ENCODE measurements at regions not wholly inside any gene's neighbourhood (a gene's known extent, or its start where the extent isn't known, plus 50 kb on each side); places are given as distances from the start of the nearest gene placed in this dataset.

DNA sequence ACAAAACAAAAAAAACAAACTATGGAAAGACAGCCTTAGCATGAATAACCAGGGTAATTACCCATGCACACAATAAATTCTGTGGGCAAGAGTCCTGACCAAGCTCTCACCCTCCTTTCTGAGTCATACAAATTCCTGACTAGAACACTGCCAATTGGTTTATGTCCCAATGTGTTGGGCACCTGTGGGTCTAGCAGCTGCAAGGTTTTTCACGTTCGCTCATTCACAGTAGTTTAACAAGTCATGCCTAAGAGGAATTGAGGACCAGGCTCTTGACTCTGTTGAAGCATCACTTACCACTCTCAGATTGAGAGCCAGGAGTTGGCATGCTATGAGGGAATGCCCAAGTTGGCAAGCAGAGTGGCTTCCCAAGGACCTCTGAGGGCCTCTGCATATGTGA, 205.5 kb upstream of the SLC24A2 start:
- Histone ChIP-seq H3K18ac (ENCODE audit: low read length) (peak overlapping the region; percentile 52), H2AK5ac (ENCODE audit: low read depth, low read length) (no peak overlapping the region), H3K27ac (replicated peaks; ENCODE audit: low read length) (no peak overlapping the region), H4K8ac (ENCODE audit: low read depth, low read length) (no peak overlapping the region), H2BK120ac (ENCODE audit: low read depth, low read length) (no peak overlapping the region), H3K9me3 (replicated peaks in 1 of 2; ENCODE audit: control insufficient read depth in 2 of 2, insufficient read depth in 1 of 2, low read depth in 1 of 2, low read length in 2 of 2) (no peaks in the 10 kb centered on the region), H4K91ac (ENCODE audit: low read depth, low read length, poor library complexity) (peak overlapping the region; percentile 23), H2BK5ac (ENCODE audit: low read length) (no peak overlapping the region), H3K14ac (ENCODE audit: low read length) (no peak overlapping the region), H3K4me1 (ENCODE audit: control insufficient read depth in 2 of 2, insufficient read depth in 1 of 2, low read depth in 1 of 2, low read length in 2 of 2) (no peaks in the 10 kb centered on the region), H3K79me1 (ENCODE audit: low read depth, low read length) (no peaks in the 10 kb centered on the region), H3K27me3 (ENCODE audit: control insufficient read depth in 3 of 3, insufficient read depth in 3 of 3, low read depth in 1 of 3, low read length in 3 of 3) (no peaks in the 10 kb centered on the region), H3K4me3 (ENCODE audit: low read length in 2 of 2) (no peak overlapping the region), H3K36me3 (replicated peaks in 1 of 2; ENCODE audit: control insufficient read depth in 2 of 2, insufficient read depth in 2 of 2, low read length in 2 of 2) (no peaks in the 10 kb centered on the region), H2BK12ac (ENCODE audit: low read length) (no peak overlapping the region), H2AFZ (ENCODE audit: low read length) (no peak overlapping the region), H2BK15ac (ENCODE audit: low read length) (peak overlapping the region; percentile 44), H3K4me2 (ENCODE audit: insufficient read depth, low read length, poor library complexity, severe bottlenecking) (no peak overlapping the region), H3K9ac (ENCODE audit: low read depth, low read length, poor library complexity) (no peak overlapping the region), H3K23ac (ENCODE audit: low read depth, low read length, poor library complexity) (no peak overlapping the region), H3K4ac (ENCODE audit: low read length) (peak overlapping the region; percentile 59)
- no peak for DNase-seq (ENCODE audit: low spot score)
- WGBS, 2 donors (ENCODE audit: extremely low coverage in 2 of 2, insufficient read length in 2 of 2, insufficient replicate concordance in 1 of 2), result no CpG with 5 or more reads among the region's 2 CpGs

- Histone ChIP-seq H2BK12ac (ENCODE audit: low read length) (no peak overlapping the region), H3K14ac (ENCODE audit: low read length) (no peak overlapping the region), H3K27ac (replicated peaks; ENCODE audit: low read length) (no peak overlapping the region), H2BK15ac (ENCODE audit: low read length) (no peak overlapping the region), H3K18ac (ENCODE audit: low read length) (no peak overlapping the region), H2BK120ac (ENCODE audit: low read depth, low read length) (no peak overlapping the region), H3K4me3 (ENCODE audit: low read length in 2 of 2) (no peak overlapping the region), H3K4me2 (ENCODE audit: insufficient read depth, low read length, poor library complexity, severe bottlenecking) (no peak overlapping the region), H2AK5ac (ENCODE audit: low read depth, low read length) (no peak overlapping the region), H3K23ac (ENCODE audit: low read depth, low read length, poor library complexity) (no peak overlapping the region), H3K9ac (ENCODE audit: low read depth, low read length, poor library complexity) (no peak overlapping the region), H3K4ac (ENCODE audit: low read length) (no peak overlapping the region), H3K36me3 (replicated peaks in 1 of 2; ENCODE audit: control insufficient read depth in 2 of 2, insufficient read depth in 2 of 2, low read length in 2 of 2) (no peaks in the 10 kb centered on the region), H3K9me3 (replicated peaks in 1 of 2; ENCODE audit: control insufficient read depth in 2 of 2, insufficient read depth in 1 of 2, low read depth in 1 of 2, low read length in 2 of 2) (no peaks in the 10 kb centered on the region), H2BK5ac (ENCODE audit: low read length) (no peak overlapping the region), H4K91ac (ENCODE audit: low read depth, low read length, poor library complexity) (no peak overlapping the region), H2AFZ (ENCODE audit: low read length) (no peak overlapping the region), H3K79me1 (ENCODE audit: low read depth, low read length) (no peaks in the 10 kb centered on the region), H4K8ac (ENCODE audit: low read depth, low read length) (no peak overlapping the region), H3K4me1 (ENCODE audit: control insufficient read depth in 2 of 2, insufficient read depth in 1 of 2, low read depth in 1 of 2, low read length in 2 of 2) (peaks cover 0 to 2% of the 10 kb centered on the region in 2 donors), H3K27me3 (ENCODE audit: control insufficient read depth in 3 of 3, insufficient read depth in 3 of 3, low read depth in 1 of 3, low read length in 3 of 3) (no peaks in the 10 kb centered on the region)
- DNase-seq (ENCODE audit: low spot score), result no peak
- WGBS, 2 donors (ENCODE audit: extremely low coverage in 2 of 2, insufficient read length in 2 of 2, insufficient replicate concordance in 1 of 2), result no CpG with 5 or more reads among the region's 2 CpGs
Measured at GRCh38 chr9:19992556-19992955, 203.7 kb upstream of the SLC24A2 start.

GRCh38 chr9:19989213-19989612, 200.4 kb upstream of the SLC24A2 start:
- Histone ChIP-seq H3K4ac (ENCODE audit: low read length) (no peak overlapping the region), H2BK15ac (ENCODE audit: low read length) (no peak overlapping the region), H3K79me1 (ENCODE audit: low read depth, low read length) (no peaks in the 10 kb centered on the region), H3K9me3 (replicated peaks in 1 of 2; ENCODE audit: control insufficient read depth in 2 of 2, insufficient read depth in 1 of 2, low read depth in 1 of 2, low read length in 2 of 2) (no peaks in the 10 kb centered on the region), H2BK5ac (ENCODE audit: low read length) (no peak overlapping the region), H3K4me2 (ENCODE audit: insufficient read depth, low read length, poor library complexity, severe bottlenecking) (no peak overlapping the region), H3K4me1 (ENCODE audit: control insufficient read depth in 2 of 2, insufficient read depth in 1 of 2, low read depth in 1 of 2, low read length in 2 of 2) (peaks cover 0 to 2% of the 10 kb centered on the region in 2 donors), H3K18ac (ENCODE audit: low read length) (no peak overlapping the region), H4K91ac (ENCODE audit: low read depth, low read length, poor library complexity) (no peak overlapping the region), H2AK5ac (ENCODE audit: low read depth, low read length) (no peak overlapping the region), H3K14ac (ENCODE audit: low read length) (no peak overlapping the region), H2AFZ (ENCODE audit: low read length) (no peak overlapping the region), H3K9ac (ENCODE audit: low read depth, low read length, poor library complexity) (no peak overlapping the region), H2BK12ac (ENCODE audit: low read length) (no peak overlapping the region), H3K4me3 (ENCODE audit: low read length in 2 of 2) (no peak overlapping the region), H4K8ac (ENCODE audit: low read depth, low read length) (no peak overlapping the region), H3K27ac (replicated peaks; ENCODE audit: low read length) (no peak overlapping the region), H3K36me3 (replicated peaks in 1 of 2; ENCODE audit: control insufficient read depth in 2 of 2, insufficient read depth in 2 of 2, low read length in 2 of 2) (no peaks in the 10 kb centered on the region), H3K23ac (ENCODE audit: low read depth, low read length, poor library complexity) (no peak overlapping the region), H3K27me3 (ENCODE audit: control insufficient read depth in 3 of 3, insufficient read depth in 3 of 3, low read depth in 1 of 3, low read length in 3 of 3) (no peaks in the 10 kb centered on the region), H2BK120ac (ENCODE audit: low read depth, low read length) (no peak overlapping the region)
- no CpG with 5 or more reads among the region's 1 CpG for WGBS, 2 donors (ENCODE audit: extremely low coverage in 2 of 2, insufficient read length in 2 of 2, insufficient replicate concordance in 1 of 2)
- DNase-seq (ENCODE audit: low spot score), result no peak

- H3K9ac ChIP-seq (ENCODE audit: low read depth, low read length, poor library complexity), result no peak overlapping the region
- no peak overlapping the region for H3K4me2 ChIP-seq (ENCODE audit: insufficient read depth, low read length, poor library complexity, severe bottlenecking)
- no peak overlapping the region for H3K4ac ChIP-seq (ENCODE audit: low read length)
- no peaks in the 10 kb centered on the region for H3K27me3 ChIP-seq (ENCODE audit: control insufficient read depth in 3 of 3, insufficient read depth in 3 of 3, low read depth in 1 of 3, low read length in 3 of 3)
- peak overlapping the region; percentile 8 for H3K27ac ChIP-seq (replicated peaks; ENCODE audit: low read length)
- no peaks in the 10 kb centered on the region for H3K79me1 ChIP-seq (ENCODE audit: low read depth, low read length)
- no CpG with 5 or more reads among the region's 2 CpGs for WGBS, 2 donors (ENCODE audit: extremely low coverage in 2 of 2, insufficient read length in 2 of 2, insufficient replicate concordance in 1 of 2)
- no peaks in the 10 kb centered on the region for H3K9me3 ChIP-seq (replicated peaks in 1 of 2; ENCODE audit: control insufficient read depth in 2 of 2, insufficient read depth in 1 of 2, low read depth in 1 of 2, low read length in 2 of 2)
- no peak overlapping the region for H2AFZ ChIP-seq (ENCODE audit: low read length)
- no peak overlapping the region for H3K14ac ChIP-seq (ENCODE audit: low read length)
- H3K23ac ChIP-seq (ENCODE audit: low read depth, low read length, poor library complexity), result no peak overlapping the region
- H3K36me3 ChIP-seq (replicated peaks in 1 of 2; ENCODE audit: control insufficient read depth in 2 of 2, insufficient read depth in 2 of 2, low read length in 2 of 2), result no peaks in the 10 kb centered on the region
- no peak overlapping the region for H3K18ac ChIP-seq (ENCODE audit: low read length)
- H4K8ac ChIP-seq (ENCODE audit: low read depth, low read length), result no peak overlapping the region
- H2BK5ac ChIP-seq (ENCODE audit: low read length), result no peak overlapping the region
- no peak overlapping the region for H4K91ac ChIP-seq (ENCODE audit: low read depth, low read length, poor library complexity)
- no peak overlapping the region for H2BK15ac ChIP-seq (ENCODE audit: low read length)
- DNase-seq (ENCODE audit: low spot score), result peak; percentile 44
- H2BK12ac ChIP-seq (ENCODE audit: low read length), result no peak overlapping the region
- no peak overlapping the region for H3K4me3 ChIP-seq (ENCODE audit: low read length in 2 of 2)
- peaks cover 0 to 2% of the 10 kb centered on the region in 2 donors for H3K4me1 ChIP-seq (ENCODE audit: control insufficient read depth in 2 of 2, insufficient read depth in 1 of 2, low read depth in 1 of 2, low read length in 2 of 2)
- no peak overlapping the region for H2AK5ac ChIP-seq (ENCODE audit: low read depth, low read length)
- no peak overlapping the region for H2BK120ac ChIP-seq (ENCODE audit: low read depth, low read length)
Measured at GRCh38 chr9:19988281-19988680, 199.4 kb upstream of the SLC24A2 start.

All from neuronal stem cell (in vitro differentiated cells).